DND-41 (cell line): ENCODE measurements at regions not wholly inside any gene's neighbourhood (a gene's known extent, or its start where the extent isn't known, plus 50 kb on each side); places are given as distances from the start of the nearest gene placed in this dataset.

Experiments
- CTCF ChIP-seq: IDR thresholded peaks from 2 replicates; pipeline ENCODE4 v1.5.1; 2012; ENCODE audit warnings: borderline replicate concordance, low read length, moderate library complexity, mild to moderate bottlenecking; ENCODE audit not compliant: poor library complexity, severe bottlenecking; ENCODE audit errors: extremely low read depth
- EZH2 ChIP-seq: IDR thresholded peaks from 3 replicates; pipeline ENCODE4 v1.6.1; 2012; ENCODE audit warnings: borderline replicate concordance, low read depth, mild to moderate bottlenecking, moderate library complexity, low read length, inconsistent platforms; ENCODE audit not compliant: severe bottlenecking

GRCh38 chrX:39903937-39904336 lies 193.8 kb downstream of the BCOR start:
- TF ChIP-seq CTCF (no peak), EZH2 (no peak)
